Activated naive CD8-positive, alpha-beta T cell treated with anti-CD3 and anti-CD28 coated beads for 36 hours (primary cell): ENCODE measurements at regions not wholly inside any gene's neighbourhood (a gene's known extent, or its start where the extent isn't known, plus 50 kb on each side); places are given as distances from the start of the nearest gene placed in this dataset.

Experiments used
- DNase-seq: peaks from one replicate; pipeline ENCODE4 v3.0.0; 2021
- H3K27ac Mint-ChIP-seq: one replicate; pipeline ENCODE4 v1.8.0; 2022; ENCODE audit warnings: mild to moderate bottlenecking, moderate library complexity, mixed read lengths
- H3K27me3 Mint-ChIP-seq: one replicate; pipeline ENCODE4 v1.8.0; 2022; ENCODE audit warnings: mild to moderate bottlenecking, mixed read lengths
- H3K36me3 Mint-ChIP-seq: one replicate; pipeline ENCODE4 v1.8.0; 2021; ENCODE audit warnings: mild to moderate bottlenecking, mixed read lengths
- H3K4me1 Mint-ChIP-seq: one replicate; pipeline ENCODE4 v1.8.0; 2021; ENCODE audit warnings: mixed read lengths
- H3K4me3 Mint-ChIP-seq: one replicate; pipeline ENCODE4 v1.8.0; 2022; ENCODE audit warnings: mild to moderate bottlenecking, moderate library complexity, mixed read lengths
- H3K9me3 Mint-ChIP-seq: one replicate; pipeline ENCODE4 v1.8.0; 2022; ENCODE audit warnings: mixed read lengths

GRCh38 chr5:173378727-173379126 lies 50.5 kb upstream of the STC2 start:
- H3K27ac Mint-ChIP-seq = no peak overlapping the region
- no peak overlapping the region for H3K4me3 Mint-ChIP-seq
- no peak for DNase-seq
- H3K27me3 Mint-ChIP-seq = peaks cover 7% of the 10 kb centered on the region
- no peaks in the 10 kb centered on the region for H3K9me3 Mint-ChIP-seq
- no peaks in the 10 kb centered on the region for H3K36me3 Mint-ChIP-seq
- H3K4me1 Mint-ChIP-seq = no peaks in the 10 kb centered on the region
